ENCODE measurements at regions not wholly inside any gene's neighbourhood (a gene's known extent, or its start where the extent isn't known, plus 50 kb on each side); places are given as distances from the start of the nearest gene placed in this dataset.

DNA sequence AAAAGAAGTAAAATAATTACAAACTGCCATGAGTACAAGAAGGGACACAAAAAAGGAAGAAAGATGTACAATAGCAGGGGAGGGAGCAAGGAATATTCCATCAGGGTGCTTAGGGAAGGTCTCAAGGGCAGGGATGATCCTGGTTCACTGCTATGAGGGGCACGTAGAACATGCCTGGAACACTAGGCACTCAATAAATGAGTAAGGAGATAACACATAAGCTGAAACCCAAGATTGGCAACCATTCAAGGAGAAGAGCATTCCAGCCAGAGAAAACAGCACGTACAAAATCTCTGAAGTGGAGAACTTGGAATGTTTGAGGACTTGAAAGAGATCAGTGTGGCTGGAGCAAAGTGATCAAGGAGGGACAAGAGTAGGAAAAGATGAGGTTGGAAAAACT lies 103.2 kb downstream of the FAM161A start:
- TF ChIP-seq, protein P1, sequence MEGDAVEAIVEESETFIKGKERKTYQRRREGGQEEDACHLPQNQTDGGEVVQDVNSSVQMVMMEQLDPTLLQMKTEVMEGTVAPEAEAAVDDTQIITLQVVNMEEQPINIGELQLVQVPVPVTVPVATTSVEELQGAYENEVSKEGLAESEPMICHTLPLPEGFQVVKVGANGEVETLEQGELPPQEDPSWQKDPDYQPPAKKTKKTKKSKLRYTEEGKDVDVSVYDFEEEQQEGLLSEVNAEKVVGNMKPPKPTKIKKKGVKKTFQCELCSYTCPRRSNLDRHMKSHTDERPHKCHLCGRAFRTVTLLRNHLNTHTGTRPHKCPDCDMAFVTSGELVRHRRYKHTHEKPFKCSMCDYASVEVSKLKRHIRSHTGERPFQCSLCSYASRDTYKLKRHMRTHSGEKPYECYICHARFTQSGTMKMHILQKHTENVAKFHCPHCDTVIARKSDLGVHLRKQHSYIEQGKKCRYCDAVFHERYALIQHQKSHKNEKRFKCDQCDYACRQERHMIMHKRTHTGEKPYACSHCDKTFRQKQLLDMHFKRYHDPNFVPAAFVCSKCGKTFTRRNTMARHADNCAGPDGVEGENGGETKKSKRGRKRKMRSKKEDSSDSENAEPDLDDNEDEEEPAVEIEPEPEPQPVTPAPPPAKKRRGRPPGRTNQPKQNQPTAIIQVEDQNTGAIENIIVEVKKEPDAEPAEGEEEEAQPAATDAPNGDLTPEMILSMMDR (IDR thresholded peaks at IDR 0.05; ENCODE audit: low read depth, low read length) = no peak
- TF ChIP-seq POLR2A (IDR thresholded peaks at IDR 0.05; ENCODE audit: extremely low read depth, insufficient read length) = no peak

Measured in NB4 (cell line).